Anterior cingulate cortex (tissue), 58 donors: ENCODE measurements at regions not wholly inside any gene's neighbourhood (a gene's known extent, or its start where the extent isn't known, plus 50 kb on each side); places are given as distances from the start of the nearest gene placed in this dataset.
"Not testable (repeated sequence)": the region's sequence is repeated elsewhere in the genome, so short reads cannot be mapped to it uniquely, and the experiment has no call there.

ENCODE experiments used
- DNase-seq, 58 donors: peaks; one replicate each; lab custom pipeline; 2025; lab: John Stamatoyannopoulos, UW

DNA sequence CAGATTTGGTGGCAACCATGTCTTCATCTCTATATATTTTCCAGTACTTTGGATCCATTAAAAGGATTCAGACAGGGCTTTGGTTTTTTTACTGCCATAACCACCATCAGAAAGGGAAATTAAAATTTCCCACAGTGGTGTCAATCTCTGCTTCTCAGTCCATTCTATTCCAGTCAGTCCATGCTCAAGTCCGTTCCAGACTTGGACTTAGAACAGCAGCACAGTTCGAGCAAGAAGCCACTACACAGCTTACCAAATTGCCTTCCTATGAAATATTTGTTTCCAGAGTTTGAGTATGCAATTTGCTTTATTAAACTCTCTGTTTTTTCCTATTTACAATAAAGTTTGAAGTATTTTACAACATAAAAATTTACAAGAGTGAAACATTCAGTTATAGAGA, 306.5 kb upstream of the GULP1 start:
- DNase-seq = no peak

DNA sequence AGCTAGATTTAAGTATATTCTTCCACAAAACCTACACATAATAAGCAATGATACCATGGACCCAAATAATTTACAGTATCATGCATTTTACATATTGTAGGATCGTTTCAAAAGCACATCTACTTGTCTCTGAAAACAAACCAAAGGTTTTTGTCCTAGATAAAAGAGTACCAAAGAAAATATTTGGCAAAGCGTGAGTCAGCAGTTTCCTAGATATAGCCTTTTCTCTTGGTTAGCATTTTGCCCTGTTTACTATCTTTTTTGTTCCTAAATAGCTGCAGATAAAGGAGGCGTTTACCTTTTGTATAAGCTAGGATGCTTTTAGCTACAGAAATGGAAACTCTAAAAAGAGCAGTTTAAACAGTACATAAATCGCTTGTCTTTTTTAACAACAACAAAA, 305.8 kb upstream of the GULP1 start:
- no peak for DNase-seq

DNA sequence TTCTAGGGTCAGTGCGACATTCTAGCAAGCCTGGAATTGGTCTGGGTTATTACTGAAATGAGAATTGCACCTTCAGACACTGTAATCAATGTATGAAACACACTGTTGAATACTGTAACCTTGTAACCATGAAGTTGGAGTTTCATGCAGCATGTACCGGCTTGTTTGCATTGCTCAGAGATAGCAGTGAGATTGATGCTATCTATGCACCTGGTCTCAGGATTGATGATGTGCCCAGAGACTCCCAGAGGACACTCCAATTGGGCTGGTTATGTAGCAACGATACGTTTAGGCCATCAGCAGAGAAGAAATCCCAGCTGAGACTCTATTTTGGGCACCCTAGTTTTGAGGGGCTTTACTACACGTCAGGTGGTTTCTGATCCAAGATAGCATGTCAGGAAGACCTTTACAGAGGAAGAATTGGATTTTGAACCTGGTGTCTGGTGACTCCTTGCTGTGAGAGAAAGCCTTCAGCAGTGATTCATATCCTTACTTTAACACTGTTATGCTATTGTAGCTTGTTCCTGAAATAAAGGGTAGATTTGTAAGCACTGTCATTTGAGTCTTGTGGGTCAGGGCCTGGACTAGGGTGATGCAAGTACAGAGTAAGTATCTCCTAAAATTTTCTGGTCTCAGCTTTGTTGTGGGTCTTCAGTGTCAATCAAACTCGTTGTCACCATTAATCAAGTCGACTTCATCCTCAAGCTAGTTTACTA, 305.1 kb upstream of the GULP1 start:
- DNase-seq = no peak

DNA sequence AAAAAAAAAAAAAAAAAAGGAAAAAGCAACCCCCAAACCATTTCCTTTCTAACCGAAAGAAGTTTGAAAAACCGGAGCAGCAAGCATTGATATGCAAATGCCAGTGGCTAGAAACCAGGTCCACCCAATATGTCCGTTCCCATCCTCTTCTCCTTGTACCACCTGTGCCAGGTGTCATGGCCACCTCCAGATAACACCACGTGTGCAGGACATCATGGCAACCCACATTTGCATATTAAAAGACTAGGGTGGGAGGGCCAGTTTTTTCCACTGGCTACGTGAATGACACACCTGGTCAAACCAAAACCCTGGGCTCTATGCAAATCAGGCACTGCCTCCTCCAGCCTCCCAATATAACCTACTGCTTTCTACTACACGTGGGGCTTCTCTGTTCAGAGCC, 303.3 kb upstream of the GULP1 start:
- no peak for DNase-seq

DNA sequence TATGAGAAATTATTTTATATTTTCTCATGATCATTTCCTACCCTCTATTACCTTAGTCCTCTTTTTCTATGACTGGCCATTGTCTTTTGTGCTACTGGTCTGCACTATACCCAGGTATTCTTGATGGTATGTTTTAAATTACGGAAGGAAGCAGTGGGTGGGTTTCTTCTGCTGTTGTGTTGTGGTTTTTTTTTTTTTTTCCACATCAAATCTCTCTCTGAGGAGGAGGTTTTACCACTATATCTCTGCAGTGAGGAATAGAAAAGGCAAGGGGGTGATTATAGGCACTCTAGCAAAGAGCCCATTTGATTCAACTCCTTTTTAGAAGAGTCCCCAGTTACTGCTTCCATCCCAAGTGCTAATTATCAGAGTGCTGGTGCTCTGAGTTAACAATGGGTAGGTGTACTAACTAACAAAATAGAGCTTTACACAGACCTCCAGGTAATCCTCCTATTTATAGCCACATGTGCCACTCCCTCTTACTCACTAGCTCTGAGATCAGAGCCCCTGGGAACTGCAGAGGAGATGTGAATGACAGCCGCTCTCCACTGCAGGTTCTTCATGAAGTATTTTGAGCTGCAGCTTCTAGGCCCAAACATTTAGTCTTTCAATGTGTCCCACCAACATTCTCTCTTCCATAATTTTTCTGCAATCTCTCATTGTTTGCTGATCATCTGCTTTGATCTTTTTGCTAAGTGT, 301.6 kb upstream of the GULP1 start:
- no peak for DNase-seq

DNA sequence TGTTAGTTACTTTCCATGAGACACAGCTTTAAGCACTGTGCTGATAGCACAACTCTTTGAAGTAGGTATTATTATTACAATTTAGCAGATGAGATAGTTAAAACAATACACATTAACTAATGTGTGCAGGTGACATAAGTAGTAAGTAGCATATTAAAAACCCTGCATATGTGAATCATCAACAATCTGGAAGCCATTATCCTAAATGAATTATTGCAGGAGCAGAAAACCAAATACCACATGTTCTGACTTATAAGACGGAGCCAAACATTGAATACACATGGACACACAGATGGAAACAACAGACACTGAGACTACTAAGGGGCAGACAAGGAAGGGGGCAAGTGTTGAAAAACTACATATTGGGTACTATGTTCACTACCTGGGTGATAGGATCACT, 300.3 kb upstream of the GULP1 start:
- no peak for DNase-seq

DNA sequence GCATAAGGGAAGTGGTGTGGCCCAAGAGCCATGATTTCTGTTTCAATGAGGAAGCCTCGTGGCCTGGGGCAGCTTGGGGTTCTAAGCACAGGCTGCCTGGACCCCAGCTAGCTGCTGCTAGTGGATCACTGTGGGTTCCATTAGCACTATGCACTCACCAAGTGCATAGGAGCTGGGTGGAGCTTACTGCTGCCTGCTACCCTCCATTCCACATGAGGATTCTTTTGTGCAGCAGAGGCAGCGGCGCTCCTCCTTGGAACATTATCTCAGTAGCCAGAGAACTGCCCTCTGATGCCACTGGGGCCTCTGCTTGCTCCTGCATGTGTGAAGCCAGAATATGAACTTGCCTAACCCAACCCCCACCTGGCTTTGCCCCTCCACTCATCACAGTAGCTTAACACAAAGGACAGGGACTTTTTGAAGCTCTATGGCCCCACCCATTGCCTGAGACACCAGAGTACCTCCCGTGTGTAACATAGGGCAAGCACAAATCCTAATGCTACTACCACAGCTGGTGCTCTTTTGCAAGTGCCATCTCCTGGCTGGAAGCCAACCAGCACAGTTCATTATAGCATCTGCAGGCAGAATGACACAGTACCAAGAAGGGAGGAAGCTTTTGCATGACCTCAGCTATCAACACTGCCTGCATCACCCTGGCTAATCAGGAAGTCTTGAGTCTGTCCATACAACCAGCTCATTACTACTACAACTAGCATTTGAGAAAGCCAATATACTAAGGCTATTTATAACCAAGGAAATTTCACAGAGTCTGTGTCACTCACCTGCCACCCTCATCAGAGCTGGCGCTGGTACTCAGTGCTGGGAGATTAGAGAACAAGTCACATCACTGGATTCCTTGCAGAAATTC, 297.0 kb upstream of the GULP1 start:
- peak in 20 of 58 donors; percentile 1 to 76 (median 6) for DNase-seq

DNA sequence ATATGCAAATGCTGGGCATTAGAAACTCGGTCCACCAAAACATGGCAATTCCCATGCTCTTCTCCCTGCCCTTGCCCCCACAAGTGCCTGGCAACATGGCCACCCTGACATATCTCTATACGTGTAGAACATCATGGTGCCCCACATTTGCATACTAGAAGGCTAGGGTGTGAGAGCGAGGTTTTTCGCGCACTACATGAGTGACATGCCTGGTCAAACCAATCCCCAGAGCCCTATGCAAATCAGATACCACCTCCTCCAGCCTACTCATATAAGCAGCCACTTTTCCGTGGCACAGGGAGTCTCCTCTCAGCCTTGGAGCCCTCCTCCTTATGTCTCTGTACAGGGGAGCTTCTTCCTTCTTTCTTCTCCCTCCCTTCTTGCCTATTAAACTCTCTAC, 296.1 kb upstream of the GULP1 start:
- no peak for DNase-seq

DNA sequence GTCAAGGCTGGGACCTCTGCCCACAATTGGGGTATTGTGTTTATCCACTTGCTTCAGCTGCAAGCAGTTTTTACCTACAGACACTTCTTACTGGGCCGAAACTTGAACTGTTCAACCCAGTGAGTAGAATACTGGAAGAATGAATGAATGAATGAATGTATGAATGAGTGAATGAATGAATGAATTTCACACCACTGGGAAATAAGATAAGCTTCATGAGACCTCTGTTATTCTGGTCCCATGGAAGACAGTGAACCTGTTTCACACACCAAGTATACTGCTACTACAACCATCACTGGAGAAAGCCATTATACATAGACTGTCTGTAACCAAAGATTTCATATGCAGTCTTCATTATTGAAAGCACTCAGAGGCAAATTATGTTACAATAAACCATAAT, 295.0 kb upstream of the GULP1 start:
- DNase-seq = no peak

DNA sequence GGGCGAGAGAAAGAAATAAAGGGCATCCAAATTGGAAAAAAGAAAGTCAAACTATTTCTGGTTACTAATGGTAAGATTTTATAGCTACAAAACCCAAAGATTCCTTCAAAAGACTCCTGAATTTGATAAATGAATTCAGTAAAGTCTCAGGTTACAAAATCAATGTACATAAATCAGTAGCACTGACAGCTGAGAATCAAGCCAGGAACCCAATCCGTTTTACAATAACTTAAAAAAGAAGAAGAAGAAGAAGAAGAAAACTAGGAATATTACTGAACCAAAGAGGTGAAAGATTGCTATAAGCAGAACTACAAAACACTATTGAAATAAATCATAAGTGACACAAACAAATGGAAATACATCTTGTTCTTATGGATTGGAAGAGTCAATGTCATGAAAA, 291.5 kb upstream of the GULP1 start:
- no peak for DNase-seq

DNA sequence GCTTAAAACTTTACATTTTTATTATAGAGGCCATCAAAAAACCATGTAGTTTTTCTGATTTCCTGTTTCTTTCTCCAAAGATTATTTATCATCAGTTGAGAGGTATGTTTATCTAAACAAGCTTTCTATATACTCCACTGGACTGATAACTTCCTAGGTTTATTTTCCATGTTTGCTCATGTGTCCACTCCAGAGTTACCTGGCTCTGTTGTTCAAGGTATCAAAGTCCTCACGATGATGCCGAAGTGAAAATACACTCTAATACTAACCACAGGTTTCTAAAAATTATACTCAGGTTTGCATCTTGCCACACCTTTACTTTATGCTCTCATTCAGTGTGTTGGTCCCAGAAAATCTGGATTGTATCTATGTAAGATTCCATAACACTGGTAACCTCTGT, 287.9 kb upstream of the GULP1 start:
- DNase-seq = no peak

DNA sequence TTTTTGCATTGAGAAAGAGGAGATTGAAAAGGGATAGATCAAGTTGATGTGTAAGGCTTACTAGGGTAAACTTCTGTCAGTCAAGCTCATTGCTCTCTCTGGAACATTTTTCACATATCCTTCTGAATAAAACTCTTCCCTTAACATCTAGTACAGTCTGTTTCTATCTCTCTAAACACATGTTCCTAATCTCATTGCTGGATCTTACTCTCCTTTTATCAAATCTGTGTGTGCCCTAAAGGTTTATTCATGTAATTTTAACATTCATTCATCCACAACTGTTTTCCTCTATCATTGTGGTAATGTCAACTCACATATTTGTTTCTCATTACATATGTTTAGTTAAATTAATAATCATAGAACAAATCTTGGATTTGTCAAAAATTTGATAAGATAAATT, 277.9 kb upstream of the GULP1 start:
- no peak for DNase-seq

DNA sequence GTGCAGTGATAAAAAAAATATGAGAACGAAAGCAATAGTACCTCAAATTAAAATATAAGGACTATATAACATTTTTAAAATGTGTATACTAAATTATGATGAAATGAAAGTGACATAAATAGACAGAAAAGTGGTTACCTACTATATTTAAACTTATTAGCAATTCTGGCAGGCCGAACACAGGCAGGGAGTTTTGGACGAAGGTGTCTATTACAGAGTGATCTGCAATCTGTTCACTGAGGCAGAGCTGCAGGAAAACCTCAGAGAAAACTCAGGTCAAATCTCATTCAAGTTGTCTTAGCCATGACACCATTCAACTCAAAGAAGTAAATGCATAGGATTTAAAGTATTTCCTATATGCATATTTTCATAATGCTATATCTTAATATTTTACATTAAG, 274.8 kb upstream of the GULP1 start:
- no peak for DNase-seq

DNA sequence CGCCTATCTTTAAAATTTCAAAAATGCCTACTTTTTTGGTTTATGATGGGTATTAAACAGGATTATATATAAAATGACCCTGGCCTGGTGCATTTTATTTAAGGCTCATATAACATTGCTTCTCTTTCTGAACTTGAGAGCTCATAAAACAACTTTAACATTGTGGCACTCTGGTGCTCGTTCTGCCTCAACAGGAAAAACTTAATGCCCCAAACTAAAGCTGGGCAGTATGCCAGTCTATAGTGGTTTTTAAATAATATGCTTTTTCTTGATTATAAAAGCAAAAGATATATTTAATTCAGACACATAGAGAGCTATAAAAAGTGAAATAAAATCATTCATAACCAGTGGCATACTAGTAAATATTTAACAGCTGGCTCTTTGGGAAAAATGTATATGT, 269.3 kb upstream of the GULP1 start:
- no peak for DNase-seq

DNA sequence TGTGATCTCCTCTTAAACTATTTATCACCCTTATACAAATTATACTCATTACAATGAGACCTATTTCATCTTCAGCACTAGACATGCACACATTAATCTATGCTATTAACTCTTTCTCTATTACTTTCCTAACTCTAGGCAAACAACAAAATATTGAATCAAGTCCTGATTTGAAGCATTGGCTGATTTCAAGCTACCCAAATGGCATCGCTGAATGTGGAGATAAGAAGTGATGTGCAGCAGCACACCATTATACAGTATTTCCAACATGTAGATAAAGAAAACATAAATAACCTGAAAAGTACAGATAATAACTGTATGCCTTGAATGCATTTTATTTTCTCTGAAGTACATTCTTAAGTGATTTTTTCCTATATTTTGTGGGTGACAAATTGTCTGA, 268.6 kb upstream of the GULP1 start:
- no peak for DNase-seq

DNA sequence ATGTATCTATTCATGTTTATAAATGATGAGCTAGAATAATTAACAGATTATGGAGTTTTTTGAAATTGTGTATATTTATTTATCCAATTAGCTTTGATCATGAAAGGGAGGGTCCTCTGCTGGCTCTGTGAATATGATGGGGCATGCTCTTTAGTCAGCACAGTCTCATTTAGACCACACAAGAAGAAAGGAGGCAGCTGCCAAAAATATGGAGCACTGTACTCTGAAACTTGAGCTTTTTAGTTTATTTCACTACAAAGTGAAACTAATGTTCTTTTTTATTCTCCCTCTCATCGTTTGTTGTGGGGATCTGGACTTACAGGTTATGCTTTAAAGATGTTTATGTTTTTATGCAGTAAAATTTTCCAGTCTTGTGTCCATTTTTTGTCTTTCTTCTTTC, 266.9 kb upstream of the GULP1 start:
- DNase-seq = no peak

DNA sequence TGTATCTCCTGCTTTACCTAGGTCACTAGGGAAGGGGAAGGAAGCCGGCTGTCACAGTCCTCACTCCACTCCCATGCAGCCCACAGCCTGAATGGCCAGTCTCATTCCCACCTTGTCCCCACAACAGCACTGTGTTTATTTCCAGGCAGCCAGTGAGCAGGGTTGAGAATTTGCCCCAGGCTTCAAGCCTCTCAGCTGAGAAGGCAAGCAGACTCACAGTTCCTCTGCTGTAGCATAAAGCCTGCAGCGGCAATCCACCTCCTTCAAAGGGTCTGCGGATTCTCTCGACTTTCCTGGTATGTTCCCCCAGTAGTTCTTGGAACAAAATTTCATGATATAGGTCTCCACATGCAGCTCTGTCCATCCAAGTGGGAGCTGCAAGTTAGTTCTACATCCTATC, 262.9 kb upstream of the GULP1 start:
- DNase-seq = no peak

DNA sequence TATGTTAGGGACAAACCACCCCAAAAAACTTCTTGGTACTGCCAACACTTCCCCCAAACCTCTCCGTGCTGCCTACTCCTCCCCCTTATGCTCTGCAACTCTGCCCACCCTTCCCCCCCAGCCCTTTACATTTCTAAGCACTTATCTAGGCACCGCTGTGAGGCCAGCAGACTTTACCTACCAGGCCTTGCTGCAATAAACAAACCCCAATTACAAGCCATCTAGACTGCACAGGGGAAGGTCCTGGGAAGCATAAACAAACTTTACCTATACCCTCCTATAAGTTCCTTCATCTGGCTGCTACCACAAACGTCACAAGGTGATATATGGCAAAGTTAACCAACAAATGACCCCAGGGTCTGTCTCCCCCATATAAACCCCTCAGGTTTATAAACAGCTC, 259.4 kb upstream of the GULP1 start:
- no peak for DNase-seq

DNA sequence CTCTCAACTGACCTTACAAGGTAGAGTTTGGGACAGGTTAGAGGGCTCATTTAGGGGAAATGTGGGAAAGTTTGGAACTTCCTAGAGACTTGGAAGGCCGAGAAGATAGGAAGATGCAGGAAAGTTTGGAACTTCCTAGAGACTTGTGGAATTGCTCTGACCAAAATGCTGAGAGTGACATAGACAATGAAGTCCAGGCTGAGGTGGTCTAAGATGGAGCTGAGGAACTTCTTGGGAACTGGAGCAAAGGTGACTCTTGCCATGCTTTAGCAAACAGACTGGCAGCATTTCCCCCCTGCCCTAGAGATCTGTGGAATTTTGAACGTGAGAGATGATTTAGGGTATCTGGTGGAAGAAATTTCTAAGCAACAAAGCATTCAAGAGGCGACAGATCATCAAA, 258.9 kb upstream of the GULP1 start:
- DNase-seq = no peak

DNA sequence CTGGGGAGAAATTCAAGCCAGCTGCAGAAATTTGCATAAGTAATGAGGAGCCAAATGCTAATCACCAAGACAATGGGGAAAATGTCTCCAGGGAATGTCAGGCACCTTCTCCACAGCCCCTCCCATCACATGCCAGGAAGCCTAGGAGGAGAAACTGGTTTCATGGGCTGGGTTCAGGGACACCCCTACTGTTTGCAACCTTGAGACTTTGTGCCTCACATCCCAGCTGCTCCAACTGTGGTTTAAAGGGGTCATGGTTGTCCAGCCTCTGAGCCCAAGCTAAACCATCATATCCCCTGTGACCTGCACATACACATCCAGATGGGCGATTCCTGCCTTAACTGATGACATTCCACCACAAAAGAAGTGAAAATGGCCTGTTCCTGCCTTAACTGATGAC, 258.4 kb upstream of the GULP1 start:
- not testable (repeated sequence) for DNase-seq

DNA sequence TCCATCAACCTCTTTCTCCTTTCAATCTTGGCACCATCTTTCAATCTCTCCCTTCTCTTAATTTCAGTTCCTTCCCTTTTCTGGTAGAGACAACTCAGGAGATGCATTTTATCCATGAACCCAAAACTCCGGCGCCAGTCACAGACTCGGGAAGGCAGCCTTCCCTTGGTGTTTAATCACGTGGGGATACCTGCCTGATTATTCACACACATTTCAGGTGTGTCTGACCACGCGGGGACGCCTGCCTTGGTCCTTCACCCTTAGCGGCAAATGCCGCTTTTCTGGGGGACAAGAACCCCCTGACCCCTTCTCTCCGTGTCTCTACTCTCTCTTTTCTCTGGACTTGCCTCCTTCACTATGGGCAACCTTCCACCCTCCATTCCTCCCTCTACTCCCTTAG, 257.6 kb upstream of the GULP1 start:
- not testable (repeated sequence) for DNase-seq

DNA sequence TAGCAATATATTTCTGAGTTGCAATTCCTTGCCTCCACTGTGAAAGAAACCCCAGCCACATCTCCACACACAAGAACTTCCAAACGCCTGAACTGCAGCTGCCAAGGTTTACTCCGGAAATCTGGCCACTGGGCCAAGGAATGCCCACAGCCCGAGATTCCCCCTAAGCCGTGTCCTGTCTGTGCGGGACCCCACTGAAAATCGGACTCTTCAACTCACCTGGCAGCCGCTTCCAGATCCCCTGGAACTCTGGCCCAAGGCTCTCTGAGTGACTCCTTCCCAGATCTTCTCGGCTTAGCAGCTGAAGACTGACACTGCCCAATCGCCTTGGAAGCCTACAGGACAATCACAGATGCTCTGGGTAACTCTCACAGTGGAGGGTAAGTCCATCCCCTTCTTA, 256.3 kb upstream of the GULP1 start:
- DNase-seq = not testable (repeated sequence)
